H1 (cell line): ENCODE measurements at regions not wholly inside any gene's neighbourhood (a gene's known extent, or its start where the extent isn't known, plus 50 kb on each side); places are given as distances from the start of the nearest gene placed in this dataset.

Experiments used
- CHD7 ChIP-seq: fragments of 300-600 bp; sonication (generic); IDR thresholded peaks from 2 replicates; pipeline ENCODE4 v1.7.1; 2012; ENCODE audit warnings: low read length, moderate library complexity, mild to moderate bottlenecking, inconsistent platforms; ENCODE audit not compliant: insufficient replicate concordance
- CTCF ChIP-seq, 3 experiments: IDR thresholded peaks; 1 replicate in 2 of 3; 2 replicates in 1 of 3; pipeline versions ENCODE4 v1.5.1 to v1.6.1; 2011; ENCODE audit warnings: low read length in 3 of 3, mild to moderate bottlenecking in 3 of 3, inconsistent platforms in 2 of 3, low read depth in 1 of 3, moderate library complexity in 1 of 3; ENCODE audit not compliant: insufficient read depth in 1 of 3; ENCODE audit errors: control extremely low read depth in 1 of 3
- JUN ChIP-seq: IDR thresholded peaks from 2 replicates; pipeline ENCODE4 v1.6.1; 2011; ENCODE audit warnings: low read depth, mild to moderate bottlenecking, improper control_type of control experiment, low read length
- KDM1A ChIP-seq: fragments of 200-600, 300-600 bp; sonication (generic); IDR thresholded peaks from 2 replicates; pipeline ENCODE4 v1.7.1; 2016; ENCODE audit warnings: mild to moderate bottlenecking, low read length, borderline replicate concordance
- RAD21 ChIP-seq, 2 experiments: IDR thresholded peaks in 1 of 2; conservative IDR thresholded peaks in 1 of 2; 2 replicates each; pipeline ENCODE4 v1.6.1; 2011; ENCODE audit warnings: low read depth in 2 of 2, low read length in 2 of 2, improper control_type of control experiment in 1 of 2, inconsistent platforms in 1 of 2, mild to moderate bottlenecking in 1 of 2, moderate library complexity in 1 of 2
- SAP30 ChIP-seq: fragments of 300-600 bp; sonication (generic); IDR thresholded peaks from 2 replicates; pipeline ENCODE4 v1.7.1; 2012; ENCODE audit warnings: low read length, moderate library complexity, mild to moderate bottlenecking, inconsistent platforms; ENCODE audit not compliant: insufficient read depth, insufficient replicate concordance
- TAF1 ChIP-seq: IDR thresholded peaks from 2 replicates; pipeline ENCODE4 v1.6.1; 2011; ENCODE audit warnings: mild to moderate bottlenecking, low read depth, low read length

GRCh38 chr13:80083081-80083852 lies 257.7 kb downstream of the SPRY2 start (continued):
- no peak for TF ChIP-seq CHD7
- no peak for TF ChIP-seq SAP30
- TF ChIP-seq KDM1A = no peak
- no peak for TF ChIP-seq TAF1
- TF ChIP-seq JUN = no peak
- TF ChIP-seq CTCF (IDR thresholded peaks at IDR 0.05; ENCODE audit: control extremely low read depth in 1 of 3, insufficient read depth in 1 of 3, low read depth in 1 of 3, low read length in 3 of 3) = no peak
- no peak for TF ChIP-seq RAD21 (IDR thresholded peaks at IDR 0.05 in 1 of 2, conservative IDR thresholded peaks at IDR 0.05 in 1 of 2; ENCODE audit: low read depth in 2 of 2, low read length in 2 of 2)
